SU-DHL-6 (cell line): ENCODE measurements at regions not wholly inside any gene's neighbourhood (a gene's known extent, or its start where the extent isn't known, plus 50 kb on each side); places are given as distances from the start of the nearest gene placed in this dataset.

Experiments used
- CTCF ChIP-seq: fragments of 200-600 bp; sonication (generic); IDR thresholded peaks from one replicate; pipeline ENCODE4 v1.5.1; 2017; ENCODE audit warnings: antibody characterized with exemption, mild to moderate bottlenecking, low read length, moderate library complexity; ENCODE audit not compliant: insufficient read depth, poor library complexity, severe bottlenecking
- EZH2phosphoT487 ChIP-seq: fragments of 200-600 bp; sonication (generic), shearing (Covaris generic); conservative IDR thresholded peaks from 2 replicates; pipeline ENCODE4 v1.6.1; 2018; ENCODE audit warnings: mild to moderate bottlenecking, antibody characterized with exemption, low read length, moderate library complexity, mixed read lengths

GRCh38 chr11:116339306-116340098, 433.3 kb downstream of the BUD13 start:
- TF ChIP-seq CTCF (no peak), EZH2phosphoT487 (no peak)
